ENCODE measurements at regions not wholly inside any gene's neighbourhood (a gene's known extent, or its start where the extent isn't known, plus 50 kb on each side); places are given as distances from the start of the nearest gene placed in this dataset.

GRCh38 chr13:24097667-24098066, 62.9 kb upstream of the SPATA13 start:
- 90% methylated on average over 6 of the region's 6 CpGs for WGBS
- no peak for TF ChIP-seq GABPA (IDR thresholded peaks at IDR 0.05 in 1 of 2, conservative IDR thresholded peaks at IDR 0.05 in 1 of 2)
- no peak for TF ChIP-seq EGR1 (IDR thresholded peaks at IDR 0.05; ENCODE audit: low read depth in 2 of 2)
- TF ChIP-seq HNF4G (IDR thresholded peaks at IDR 0.05) = no peak
- TF ChIP-seq SP1 (IDR thresholded peaks at IDR 0.05) = no peak
- no peak for TF ChIP-seq JUND (IDR thresholded peaks at IDR 0.05)
- TF ChIP-seq FOXA2 (IDR thresholded peaks at IDR 0.05) = no peak
- no peak for TF ChIP-seq RAD21 (IDR thresholded peaks at IDR 0.05)
- no peak for TF ChIP-seq RXRA (IDR thresholded peaks at IDR 0.05)
- no peak for TF ChIP-seq TAF1 (conservative IDR thresholded peaks at IDR 0.05)
- TF ChIP-seq FOXA1 (IDR thresholded peaks at IDR 0.05) = no peak
- no peak for TF ChIP-seq REST (IDR thresholded peaks at IDR 0.05)
- no peak for TF ChIP-seq CTCF (IDR thresholded peaks at IDR 0.05; ENCODE audit: low read depth, low read length, missing input control)
- no peak for TF ChIP-seq NR2F2 (IDR thresholded peaks at IDR 0.05)

GRCh38 chr13:24099490-24099889, 61.0 kb upstream of the SPATA13 start:
- Histone ChIP-seq H3K27me3 (ENCODE audit: control insufficient read depth in 4 of 4, insufficient read depth in 4 of 4, low read length in 3 of 4) (no peaks in the 10 kb centered on the region), H3K36me3 (ENCODE audit: control insufficient read depth in 4 of 4, insufficient read depth in 3 of 4, low read depth in 1 of 4, low read length in 3 of 4) (no peaks in the 10 kb centered on the region), H3K9me3 (ENCODE audit: control insufficient read depth in 4 of 4, low read length in 3 of 4) (no peaks in the 10 kb centered on the region), H3K4me3 (ENCODE audit: low read depth in 1 of 3, low read length in 3 of 3) (no peak overlapping the region), H3K4me1 (ENCODE audit: control insufficient read depth in 4 of 4, insufficient read depth in 4 of 4, low read length in 3 of 4) (peaks cover 0 to 4% (median 0%) of the 10 kb centered on the region in 4 donors), H3K27ac (ENCODE audit: low read depth in 1 of 2, low read length in 2 of 2) (no peak overlapping the region), H3K9ac (ENCODE audit: low read depth in 1 of 2, low read length in 2 of 2) (no peak overlapping the region)
- DNase-seq (ENCODE audit: low spot score) = no peak
- no peak for TF ChIP-seq MAX (IDR thresholded peaks at IDR 0.05)
- no peak for TF ChIP-seq REST (IDR thresholded peaks at IDR 0.05)
- TF ChIP-seq GABPA (IDR thresholded peaks at IDR 0.05 in 1 of 2, conservative IDR thresholded peaks at IDR 0.05 in 1 of 2) = no peak
- no peak for TF ChIP-seq JUND (IDR thresholded peaks at IDR 0.05)
- TF ChIP-seq TAF1 (conservative IDR thresholded peaks at IDR 0.05) = no peak
- no peak for TF ChIP-seq RAD21 (IDR thresholded peaks at IDR 0.05)
- TF ChIP-seq CTCF (IDR thresholded peaks at IDR 0.05; ENCODE audit: low read depth, low read length, missing input control) = no peak
- no peak for TF ChIP-seq HNF4A (conservative IDR thresholded peaks at IDR 0.05)
- no peak for TF ChIP-seq ATF3 (IDR thresholded peaks at IDR 0.05)
- no peak for TF ChIP-seq FOXA2 (IDR thresholded peaks at IDR 0.05)
- TF ChIP-seq NR2F2 (IDR thresholded peaks at IDR 0.05) = no peak
- 84% methylated on average over 5 of the region's 5 CpGs for WGBS

More at GRCh38 chr13:24097667-24098066, 62.9 kb upstream of the SPATA13 start:
- H3K27ac ChIP-seq (ENCODE audit: low read depth in 1 of 2, low read length in 2 of 2) = no peak overlapping the region
- H3K9ac ChIP-seq (ENCODE audit: low read depth in 1 of 2, low read length in 2 of 2) = no peak overlapping the region
- no peaks in the 10 kb centered on the region for H3K27me3 ChIP-seq (ENCODE audit: control insufficient read depth in 4 of 4, insufficient read depth in 4 of 4, low read length in 3 of 4)
- H3K9me3 ChIP-seq (ENCODE audit: control insufficient read depth in 4 of 4, low read length in 3 of 4) = no peaks in the 10 kb centered on the region
- DNase-seq (ENCODE audit: low spot score) = no peak
- peaks cover 0 to 4% (median 0%) of the 10 kb centered on the region in 4 donors for H3K4me1 ChIP-seq (ENCODE audit: control insufficient read depth in 4 of 4, insufficient read depth in 4 of 4, low read length in 3 of 4)
- H3K4me3 ChIP-seq (ENCODE audit: low read depth in 1 of 3, low read length in 3 of 3) = no peak overlapping the region
- H3K36me3 ChIP-seq (ENCODE audit: control insufficient read depth in 4 of 4, insufficient read depth in 3 of 4, low read depth in 1 of 4, low read length in 3 of 4) = no peaks in the 10 kb centered on the region
